Fibroblast of lung (primary cell): ENCODE measurements at regions not wholly inside any gene's neighbourhood (a gene's known extent, or its start where the extent isn't known, plus 50 kb on each side); places are given as distances from the start of the nearest gene placed in this dataset.
A peak's percentile ranks its signal among the peaks of the same experiment; 100 is the strongest.

ENCODE experiments used
- DNase-seq, 2 donors: peaks; one replicate each; pipeline versions ENCODE4 v3.0.0 to v3.0.0-alpha.2; 2010; ENCODE audit warnings: low read depth in 2 of 2
- H2AFZ ChIP-seq: 2 replicates; pipeline ENCODE4 v1.5.1; 2012; ENCODE audit warnings: low read length, control low read depth, inconsistent platforms
- H3K27ac ChIP-seq: 2 replicates; pipeline ENCODE4 v1.5.1; 2011; ENCODE audit warnings: low read length, control low read depth; ENCODE audit not compliant: insufficient read depth
- H3K27me3 ChIP-seq: 2 replicates; pipeline ENCODE4 v1.5.1; 2011; ENCODE audit warnings: mild to moderate bottlenecking, low read length; ENCODE audit not compliant: control insufficient read depth, insufficient read depth
- H3K36me3 ChIP-seq: 2 replicates; pipeline ENCODE4 v1.5.1; 2011; ENCODE audit warnings: low read length; ENCODE audit not compliant: control insufficient read depth, insufficient read depth
- H3K4me1 ChIP-seq: 2 replicates; pipeline ENCODE4 v1.5.1; 2011; ENCODE audit warnings: low read length; ENCODE audit not compliant: control insufficient read depth, insufficient read depth; ENCODE audit errors: extremely low read depth
- H3K4me2 ChIP-seq: 2 replicates; pipeline ENCODE4 v1.5.1; 2011; ENCODE audit warnings: low read length, control low read depth; ENCODE audit not compliant: insufficient read depth; ENCODE audit errors: extremely low read depth
- H3K4me3 ChIP-seq, 4 experiments: fragments of 200-600 bp in 1 of 4; sonication (generic) in 1 of 4; replicated peaks in 1 of 4; 2 replicates each; pipeline ENCODE4 v1.5.1; 2011 to 2016; ENCODE audit warnings: low read length in 4 of 4, low read depth in 3 of 4, mild to moderate bottlenecking in 3 of 4, control low read depth in 2 of 4, inconsistent platforms in 1 of 4, mixed read lengths in 1 of 4; ENCODE audit not compliant: insufficient read depth in 1 of 4; ENCODE audit errors: control extremely low read depth in 1 of 4
- H3K79me2 ChIP-seq: 2 replicates; pipeline ENCODE4 v1.5.1; 2012; ENCODE audit warnings: mild to moderate bottlenecking, low read length, inconsistent platforms; ENCODE audit not compliant: control insufficient read depth, insufficient read depth
- H3K9ac ChIP-seq: 2 replicates; pipeline ENCODE4 v1.5.1; 2011; ENCODE audit warnings: mild to moderate bottlenecking, low read length, control low read depth; ENCODE audit not compliant: insufficient read depth
- H3K9me3 ChIP-seq: 2 replicates; pipeline ENCODE4 v1.5.1; 2012; ENCODE audit warnings: low read depth, low read length; ENCODE audit not compliant: control insufficient read depth, insufficient read depth
- H4K20me1 ChIP-seq: 2 replicates; pipeline ENCODE4 v1.5.1; 2011; ENCODE audit warnings: low read length; ENCODE audit not compliant: control insufficient read depth, insufficient read depth; ENCODE audit errors: extremely low read depth
- EZH2 ChIP-seq: IDR thresholded peaks from 2 replicates; pipeline ENCODE4 v1.5.1; 2012; ENCODE audit warnings: low read length, control low read depth, mild to moderate bottlenecking; ENCODE audit errors: missing control alignments
- TF ChIP-seq, protein P1 (sequence below), 2 donors: IDR thresholded peaks in 1 of 2; conservative IDR thresholded peaks in 1 of 2; 1 replicate in 1 of 2; 2 replicates in 1 of 2; pipeline ENCODE4 v1.5.1; 2011 to 2012; ENCODE audit warnings: low read length in 2 of 2, control low read depth in 1 of 2, inconsistent platforms in 1 of 2, low read depth in 1 of 2, mild to moderate bottlenecking in 1 of 2

DNA sequence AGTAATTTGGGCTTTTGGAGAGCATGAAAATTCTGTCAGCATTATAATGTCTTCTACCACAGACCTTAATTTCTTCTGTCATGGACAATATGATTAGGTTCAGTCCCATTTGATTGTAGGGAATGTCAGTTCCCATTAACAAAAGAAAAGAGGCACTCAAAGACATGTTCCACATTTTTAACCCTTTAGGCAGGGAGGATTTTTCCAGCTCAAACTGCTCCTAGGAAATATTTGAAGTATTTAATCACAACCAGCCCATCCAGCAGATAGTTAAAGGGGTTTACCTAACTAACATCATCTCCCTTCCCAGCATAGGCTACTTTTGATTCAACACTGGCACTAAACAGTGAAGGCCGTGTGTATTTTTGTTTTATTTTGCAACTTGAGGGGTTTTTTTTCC is 256.0 kb downstream of the DHX15 start:
- DNase-seq: no peak
- Histone ChIP-seq H3K4me2 (no peak overlapping the region), H3K9ac (no peak overlapping the region), H3K4me3 (no peak overlapping the region), H3K9me3 (no peaks in the 10 kb centered on the region), H4K20me1 (no peaks in the 10 kb centered on the region), H3K4me1 (no peaks in the 10 kb centered on the region), H3K79me2 (no peaks in the 10 kb centered on the region), H2AFZ (no peak overlapping the region), H3K27me3 (no peaks in the 10 kb centered on the region), H3K36me3 (no peaks in the 10 kb centered on the region), H3K27ac (no peak overlapping the region)
- TF ChIP-seq EZH2: no peak
- TF ChIP-seq, protein P1, sequence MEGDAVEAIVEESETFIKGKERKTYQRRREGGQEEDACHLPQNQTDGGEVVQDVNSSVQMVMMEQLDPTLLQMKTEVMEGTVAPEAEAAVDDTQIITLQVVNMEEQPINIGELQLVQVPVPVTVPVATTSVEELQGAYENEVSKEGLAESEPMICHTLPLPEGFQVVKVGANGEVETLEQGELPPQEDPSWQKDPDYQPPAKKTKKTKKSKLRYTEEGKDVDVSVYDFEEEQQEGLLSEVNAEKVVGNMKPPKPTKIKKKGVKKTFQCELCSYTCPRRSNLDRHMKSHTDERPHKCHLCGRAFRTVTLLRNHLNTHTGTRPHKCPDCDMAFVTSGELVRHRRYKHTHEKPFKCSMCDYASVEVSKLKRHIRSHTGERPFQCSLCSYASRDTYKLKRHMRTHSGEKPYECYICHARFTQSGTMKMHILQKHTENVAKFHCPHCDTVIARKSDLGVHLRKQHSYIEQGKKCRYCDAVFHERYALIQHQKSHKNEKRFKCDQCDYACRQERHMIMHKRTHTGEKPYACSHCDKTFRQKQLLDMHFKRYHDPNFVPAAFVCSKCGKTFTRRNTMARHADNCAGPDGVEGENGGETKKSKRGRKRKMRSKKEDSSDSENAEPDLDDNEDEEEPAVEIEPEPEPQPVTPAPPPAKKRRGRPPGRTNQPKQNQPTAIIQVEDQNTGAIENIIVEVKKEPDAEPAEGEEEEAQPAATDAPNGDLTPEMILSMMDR (conservative IDR thresholded peaks at IDR 0.05 in 1 of 2, IDR thresholded peaks at IDR 0.05 in 1 of 2; ENCODE audit: low read depth in 1 of 2, low read length in 2 of 2): no peak

DNA sequence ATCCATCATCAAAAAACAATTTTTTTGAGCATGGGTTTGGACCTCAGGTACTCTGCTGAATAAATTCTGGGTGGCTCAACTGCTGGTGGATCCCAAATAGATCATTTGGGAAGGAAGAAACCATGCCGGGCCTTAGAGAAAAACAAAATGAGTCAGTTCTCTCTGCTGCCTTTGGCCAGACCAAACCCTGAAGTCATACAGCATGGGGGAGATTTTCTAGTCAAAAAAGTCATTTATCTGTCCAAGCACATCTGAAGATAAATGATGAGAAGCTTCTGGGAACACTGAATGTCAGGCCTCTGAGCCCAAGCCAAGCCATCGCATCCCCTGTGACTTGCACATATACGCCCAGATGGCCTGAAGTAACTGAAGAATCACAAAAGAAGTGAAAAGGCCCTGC is 261.4 kb downstream of the DHX15 start:
- Histone ChIP-seq H3K27me3 (no peaks in the 10 kb centered on the region), H3K9ac (no peak overlapping the region), H3K79me2 (no peaks in the 10 kb centered on the region), H3K36me3 (no peaks in the 10 kb centered on the region), H3K27ac (no peak overlapping the region), H4K20me1 (no peaks in the 10 kb centered on the region), H3K4me1 (no peaks in the 10 kb centered on the region), H3K9me3 (no peaks in the 10 kb centered on the region), H3K4me3 (no peak overlapping the region), H3K4me2 (no peak overlapping the region), H2AFZ (no peak overlapping the region)
- TF ChIP-seq, protein P1 (conservative IDR thresholded peaks at IDR 0.05 in 1 of 2, IDR thresholded peaks at IDR 0.05 in 1 of 2; ENCODE audit: low read depth in 1 of 2, low read length in 2 of 2): no peak
- no peak for TF ChIP-seq EZH2
- DNase-seq: peak in 1 of 2 donors; percentile 64

DNA sequence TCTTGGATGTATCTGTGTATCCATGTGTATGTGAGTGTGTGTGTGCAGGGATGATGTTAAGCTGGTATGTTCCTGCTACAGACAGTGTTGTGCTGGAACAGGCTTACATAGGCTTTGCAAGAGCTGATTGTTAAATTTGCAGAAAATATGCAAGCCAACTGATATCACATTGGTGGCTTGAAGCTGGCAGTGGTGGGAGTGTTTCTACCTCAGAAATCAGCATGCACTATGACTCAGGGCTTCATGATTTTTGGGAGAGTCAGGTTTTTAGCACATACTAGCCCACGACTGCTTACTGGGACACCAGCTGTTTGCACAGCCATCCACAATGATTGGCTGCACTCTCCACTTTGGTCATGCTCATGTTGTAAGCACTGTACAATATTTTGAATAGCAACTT is 261.8 kb downstream of the DHX15 start:
- no peaks in the 10 kb centered on the region for H4K20me1 ChIP-seq
- H3K27me3 ChIP-seq: no peaks in the 10 kb centered on the region
- H3K9ac ChIP-seq: no peak overlapping the region
- peak; percentile 22 to 80 for DNase-seq
- no peaks in the 10 kb centered on the region for H3K4me1 ChIP-seq
- no peak overlapping the region for H3K4me3 ChIP-seq
- H3K36me3 ChIP-seq: no peaks in the 10 kb centered on the region
- no peak for TF ChIP-seq EZH2
- TF ChIP-seq, protein P1 (conservative IDR thresholded peaks at IDR 0.05 in 1 of 2, IDR thresholded peaks at IDR 0.05 in 1 of 2; ENCODE audit: low read depth in 1 of 2, low read length in 2 of 2): no peak
- no peaks in the 10 kb centered on the region for H3K9me3 ChIP-seq
- no peak overlapping the region for H3K4me2 ChIP-seq
- H2AFZ ChIP-seq: no peak overlapping the region
- H3K79me2 ChIP-seq: no peaks in the 10 kb centered on the region
- no peak overlapping the region for H3K27ac ChIP-seq
